Natural killer cell (primary cell): ENCODE measurements at regions not wholly inside any gene's neighbourhood (a gene's known extent, or its start where the extent isn't known, plus 50 kb on each side); places are given as distances from the start of the nearest gene placed in this dataset.

Experiments
- ATAC-seq, 3 donors: fragments of 150-1000 bp in 2 of 3; fragments of 200-7000 bp in 1 of 3; cut with Tn5 transposase; 1 replicate in 1 of 3; 2 replicates in 2 of 3; pipeline ENCODE4 v1.10.0; 2021; ENCODE audit warnings: mild to moderate bottlenecking in 2 of 3, moderate library complexity in 2 of 3
- DNase-seq, 2 donors: peaks; one replicate each; pipeline versions ENCODE4 v3.0.0 to v3.0.0-alpha.2; 2013 to 2021; ENCODE audit warnings: mixed read lengths in 1 of 2
- H3K27ac ChIP-seq: one replicate; pipeline ENCODE4 v1.5.1; 2013; ENCODE audit warnings: mild to moderate bottlenecking, low read length
- H3K27me3 ChIP-seq: one replicate; pipeline ENCODE4 v1.6.1; 2013; ENCODE audit warnings: low read length; ENCODE audit not compliant: control insufficient read depth, insufficient read depth
- H3K36me3 ChIP-seq: one replicate; pipeline ENCODE4 v1.6.1; 2013; ENCODE audit warnings: low read length; ENCODE audit not compliant: control insufficient read depth, insufficient read depth
- H3K4me1 ChIP-seq: one replicate; pipeline ENCODE4 v1.6.1; 2013; ENCODE audit warnings: low read length; ENCODE audit not compliant: control insufficient read depth, insufficient read depth
- H3K4me3 ChIP-seq: one replicate; pipeline ENCODE4 v1.5.1; 2013; ENCODE audit warnings: low read length
- H3K9me3 ChIP-seq: one replicate; pipeline ENCODE4 v1.6.1; 2013; ENCODE audit warnings: low read length; ENCODE audit not compliant: control insufficient read depth, insufficient read depth
- H3K27ac Mint-ChIP-seq, 2 donors: one replicate each; pipeline ENCODE4 v1.8.0; 2022; ENCODE audit warnings: mild to moderate bottlenecking in 2 of 2, mixed read lengths in 2 of 2, moderate library complexity in 1 of 2
- H3K27me3 Mint-ChIP-seq, 2 donors: one replicate each; pipeline ENCODE4 v1.8.0; 2022; ENCODE audit warnings: low read depth in 2 of 2, mixed read lengths in 2 of 2
- H3K36me3 Mint-ChIP-seq: one replicate; pipeline ENCODE4 v1.8.0; 2022; ENCODE audit warnings: mixed read lengths
- H3K4me1 Mint-ChIP-seq, 2 donors: one replicate each; pipeline ENCODE4 v1.8.0; 2022; ENCODE audit warnings: mixed read lengths in 2 of 2
- H3K4me3 Mint-ChIP-seq: one replicate; pipeline ENCODE4 v1.8.0; 2022; ENCODE audit warnings: mild to moderate bottlenecking, moderate library complexity, mixed read lengths
- H3K9me3 Mint-ChIP-seq, 2 donors: one replicate each; pipeline ENCODE4 v1.8.0; 2022; ENCODE audit warnings: mixed read lengths in 2 of 2
- CTCF ChIP-seq: fragments of 200-600 bp; IDR thresholded peaks from one replicate; pipeline ENCODE4 v1.8.0; 2022; ENCODE audit warnings: antibody characterized with exemption
- WGBS: methylation state at CpG from one replicate; pipeline ENCODE4 v1.1.7; 2013; ENCODE audit warnings: missing lambda C conversion rate; ENCODE audit not compliant: insufficient coverage; 5-methylcytosine and 5-hydroxymethylcytosine counted together
- intact Hi-C: fragments of 100-400 bp; cut with micrococcal nuclease; formaldehyde crosslinking; loops from one replicate; pipeline ENCODE4 v1.14.2; 2022

GRCh38 chr6:140068801-140069200, 694.4 kb upstream of the CITED2 start:
- Mint-ChIP-seq H3K9me3 (no peaks in the 10 kb centered on the region), H3K4me3 (no peak overlapping the region), H3K36me3 (no peaks in the 10 kb centered on the region), H3K27me3 (no peaks in the 10 kb centered on the region), H3K4me1 (no peaks in the 10 kb centered on the region), H3K27ac (no peak overlapping the region)
- Histone ChIP-seq H3K4me1 (no peaks in the 10 kb centered on the region), H3K9me3 (no peaks in the 10 kb centered on the region), H3K27me3 (no peaks in the 10 kb centered on the region), H3K4me3 (no peak overlapping the region), H3K36me3 (no peaks in the 10 kb centered on the region), H3K27ac (no peak overlapping the region)
- WGBS = 85% methylated on average over 3 of the region's 3 CpGs
- no peak for ATAC-seq
- DNase-seq = no peak
- intact Hi-C loops = no loop called here
- no peak for TF ChIP-seq CTCF

- 94% methylated on average over 6 of the region's 7 CpGs for WGBS
- no peaks in the 10 kb centered on the region for H3K36me3 Mint-ChIP-seq
- H3K9me3 ChIP-seq = no peaks in the 10 kb centered on the region
- H3K27ac Mint-ChIP-seq = no peak overlapping the region
- no peak for TF ChIP-seq CTCF
- no peaks in the 10 kb centered on the region for H3K36me3 ChIP-seq
- no peak overlapping the region for H3K4me3 Mint-ChIP-seq
- H3K27ac ChIP-seq = no peak overlapping the region
- H3K27me3 Mint-ChIP-seq = peaks cover 0 to 3% of the 10 kb centered on the region in 2 donors
- no peak for DNase-seq
- intact Hi-C loops = no loop called here
- no peak overlapping the region for H3K4me3 ChIP-seq
- H3K4me1 Mint-ChIP-seq = no peaks in the 10 kb centered on the region
- no peak for ATAC-seq
- no peaks in the 10 kb centered on the region for H3K9me3 Mint-ChIP-seq
- no peaks in the 10 kb centered on the region for H3K4me1 ChIP-seq
- H3K27me3 ChIP-seq = no peaks in the 10 kb centered on the region
Observed at GRCh38 chr6:140064366-140064765, 689.9 kb upstream of the CITED2 start.

- no peak overlapping the region for H3K27ac Mint-ChIP-seq
- DNase-seq (no peak), ATAC-seq (no peak)
- Histone ChIP-seq H3K9me3 (no peaks in the 10 kb centered on the region), H3K4me3 (no peak overlapping the region), H3K36me3 (no peaks in the 10 kb centered on the region), H3K27ac (no peak overlapping the region), H3K27me3 (no peaks in the 10 kb centered on the region), H3K4me1 (no peaks in the 10 kb centered on the region)
- H3K4me1 Mint-ChIP-seq = no peaks in the 10 kb centered on the region
- intact Hi-C loops = no loop called here
- no peak for TF ChIP-seq CTCF
- H3K27me3 Mint-ChIP-seq = peaks cover 0 to 3% of the 10 kb centered on the region in 2 donors
- H3K36me3 Mint-ChIP-seq = no peaks in the 10 kb centered on the region
- H3K9me3 Mint-ChIP-seq = no peaks in the 10 kb centered on the region
- H3K4me3 Mint-ChIP-seq = no peak overlapping the region
Observed at GRCh38 chr6:140063021-140063399, 688.6 kb upstream of the CITED2 start.
